ENCODE measurements at regions not wholly inside any gene's neighbourhood (a gene's known extent, or its start where the extent isn't known, plus 50 kb on each side); places are given as distances from the start of the nearest gene placed in this dataset.

GRCh38 chr5:2803751-2804150 is 52.3 kb upstream of the IRX2 start:
- intact Hi-C loops (cut with micrococcal nuclease), result no loop called here

GRCh38 chr5:2802693-2803365 is 51.4 kb upstream of the IRX2 start:
- Histone ChIP-seq H3K9ac (ENCODE audit: low read length) (no peak overlapping the region), H4K20me1 (ENCODE audit: control insufficient read depth, insufficient read depth, low read length, poor library complexity, severe bottlenecking) (no peaks in the 10 kb centered on the region), H2AFZ (ENCODE audit: insufficient read depth, low read depth, low read length, poor library complexity, severe bottlenecking) (no peak overlapping the region), H3K27me3 (replicated peaks in 1 of 4; ENCODE audit: control extremely low read depth in 1 of 4, control insufficient read depth in 3 of 4, insufficient read depth in 4 of 4, low read length in 3 of 4) (no peaks in the 10 kb centered on the region), H3K4me2 (replicated peaks; ENCODE audit: low read depth, low read length, poor library complexity, severe bottlenecking) (no peak overlapping the region), H3K4me3 (ENCODE audit: control extremely low read depth in 1 of 5, extremely low read depth in 1 of 5, insufficient read depth in 1 of 5, low read depth in 2 of 5, low read length in 4 of 5) (no peak overlapping the region), H3K79me2 (ENCODE audit: control insufficient read depth, insufficient read depth, low read length) (no peaks in the 10 kb centered on the region), H3K9me3 (ENCODE audit: control extremely low read depth in 1 of 3, control insufficient read depth in 2 of 3, insufficient read depth in 1 of 3, low read length in 2 of 3) (peaks cover 0 to 22% (median 0%) of the 10 kb centered on the region in 3 donors), H3K27ac (ENCODE audit: low read length in 2 of 2) (no peak overlapping the region), H3K4me1 (ENCODE audit: control insufficient read depth in 2 of 2, insufficient read depth in 2 of 2, low read length in 2 of 2) (no peaks in the 10 kb centered on the region), H3K36me3 (replicated peaks in 1 of 2; ENCODE audit: control extremely low read depth in 1 of 2, control insufficient read depth in 1 of 2, extremely low read depth in 1 of 2, insufficient read depth in 2 of 2, low read length in 1 of 2) (no peaks in the 10 kb centered on the region)
- H3K4me1 Mint-ChIP-seq, result no peaks in the 10 kb centered on the region
- ChIA-PET CTCF (no interaction called here), POLR2A (no interaction called here)
- no peak for ATAC-seq (ENCODE audit: low read depth)
- no peak overlapping the region for H3K27ac Mint-ChIP-seq
- WGBS (ENCODE audit: insufficient coverage), result 92% methylated on average over 4 of the region's 10 CpGs
- H3K4me3 Mint-ChIP-seq, result no peak overlapping the region
- no peak for TF ChIP-seq EZH2 (IDR thresholded peaks at IDR 0.05; ENCODE audit: borderline replicate concordance, insufficient read depth, low read depth, low read length, poor library complexity, severe bottlenecking)
- no peak for TF ChIP-seq CTCF (IDR thresholded peaks at IDR 0.05)
- no peaks in the 10 kb centered on the region for H3K9me3 Mint-ChIP-seq (ENCODE audit: insufficient read depth)
- no peak for DNase-seq
- intact Hi-C loops (cut with micrococcal nuclease), result no loop called here
- H3K27me3 Mint-ChIP-seq, result no peaks in the 10 kb centered on the region

More at GRCh38 chr5:2803751-2804150, 52.3 kb upstream of the IRX2 start:
- DNase-seq, result no peak
- 83% methylated on average over 1 of the region's 2 CpGs for WGBS (ENCODE audit: insufficient coverage)
- Histone ChIP-seq H3K27ac (ENCODE audit: low read length in 2 of 2) (no peak overlapping the region), H3K4me3 (ENCODE audit: control extremely low read depth in 1 of 5, extremely low read depth in 1 of 5, insufficient read depth in 1 of 5, low read depth in 2 of 5, low read length in 4 of 5) (no peak overlapping the region), H4K20me1 (ENCODE audit: control insufficient read depth, insufficient read depth, low read length, poor library complexity, severe bottlenecking) (no peaks in the 10 kb centered on the region), H2AFZ (ENCODE audit: insufficient read depth, low read depth, low read length, poor library complexity, severe bottlenecking) (no peak overlapping the region), H3K36me3 (replicated peaks in 1 of 2; ENCODE audit: control extremely low read depth in 1 of 2, control insufficient read depth in 1 of 2, extremely low read depth in 1 of 2, insufficient read depth in 2 of 2, low read length in 1 of 2) (no peaks in the 10 kb centered on the region), H3K27me3 (replicated peaks in 1 of 4; ENCODE audit: control extremely low read depth in 1 of 4, control insufficient read depth in 3 of 4, insufficient read depth in 4 of 4, low read length in 3 of 4) (no peaks in the 10 kb centered on the region), H3K4me1 (ENCODE audit: control insufficient read depth in 2 of 2, insufficient read depth in 2 of 2, low read length in 2 of 2) (no peaks in the 10 kb centered on the region), H3K4me2 (replicated peaks; ENCODE audit: low read depth, low read length, poor library complexity, severe bottlenecking) (no peak overlapping the region), H3K79me2 (ENCODE audit: control insufficient read depth, insufficient read depth, low read length) (no peaks in the 10 kb centered on the region), H3K9me3 (ENCODE audit: control extremely low read depth in 1 of 3, control insufficient read depth in 2 of 3, insufficient read depth in 1 of 3, low read length in 2 of 3) (peaks cover 0 to 27% (median 0%) of the 10 kb centered on the region in 3 donors), H3K9ac (ENCODE audit: low read length) (no peak overlapping the region)
- no peak for ATAC-seq (ENCODE audit: low read depth)
- Mint-ChIP-seq H3K4me3 (no peak overlapping the region), H3K27me3 (no peaks in the 10 kb centered on the region), H3K27ac (no peak overlapping the region), H3K9me3 (ENCODE audit: insufficient read depth) (no peaks in the 10 kb centered on the region), H3K4me1 (no peaks in the 10 kb centered on the region)
- ChIA-PET POLR2A (no interaction called here), CTCF (no interaction called here)
- no peak for TF ChIP-seq EZH2 (IDR thresholded peaks at IDR 0.05; ENCODE audit: borderline replicate concordance, insufficient read depth, low read depth, low read length, poor library complexity, severe bottlenecking)
- no peak for TF ChIP-seq CTCF (IDR thresholded peaks at IDR 0.05)
